HG02642 (cell line): ENCODE measurements at regions not wholly inside any gene's neighbourhood (a gene's known extent, or its start where the extent isn't known, plus 50 kb on each side); places are given as distances from the start of the nearest gene placed in this dataset.
"Not testable (repeated sequence)": the region's sequence is repeated elsewhere in the genome, so short reads cannot be mapped to it uniquely, and the experiment has no call there.

Experiments
- ATAC-seq: cut with Tn5 transposase; IDR thresholded peaks from one replicate; pipeline ENCODE4 v1.9.1; 2021; ENCODE audit warnings: mild to moderate bottlenecking; ENCODE audit not compliant: unreplicated experiment, poor library complexity

DNA sequence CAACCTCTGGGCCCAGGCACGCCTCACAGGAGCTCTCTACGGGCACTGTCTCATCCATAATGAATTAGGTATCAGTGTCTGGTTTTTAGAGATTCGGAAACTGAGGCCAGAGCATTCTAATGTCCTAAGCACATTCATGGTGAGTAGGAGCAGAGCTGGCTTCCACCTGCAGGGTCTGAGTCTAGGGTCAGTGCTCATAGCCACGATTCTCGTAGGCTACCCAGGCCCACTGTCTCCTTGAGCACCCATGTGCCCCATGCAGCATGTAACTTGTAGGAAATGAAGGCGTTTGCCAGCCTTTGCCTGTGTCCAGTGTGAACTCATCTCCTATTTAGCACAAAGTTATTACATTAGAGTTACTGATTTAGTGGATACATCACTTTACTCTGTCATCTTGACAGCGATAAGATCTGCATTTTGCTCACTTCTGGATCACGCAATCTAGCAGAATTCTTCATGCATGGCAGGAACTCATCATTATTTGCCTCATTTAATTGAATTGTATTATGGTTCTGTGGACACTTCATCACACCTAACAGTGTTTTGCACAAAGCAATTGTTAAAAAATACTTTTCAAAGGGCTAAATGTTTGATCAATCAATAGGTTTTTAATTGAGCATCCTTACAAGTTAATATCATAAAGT, 205.3 kb upstream of the SULF2 start:
- no peak for ATAC-seq

DNA sequence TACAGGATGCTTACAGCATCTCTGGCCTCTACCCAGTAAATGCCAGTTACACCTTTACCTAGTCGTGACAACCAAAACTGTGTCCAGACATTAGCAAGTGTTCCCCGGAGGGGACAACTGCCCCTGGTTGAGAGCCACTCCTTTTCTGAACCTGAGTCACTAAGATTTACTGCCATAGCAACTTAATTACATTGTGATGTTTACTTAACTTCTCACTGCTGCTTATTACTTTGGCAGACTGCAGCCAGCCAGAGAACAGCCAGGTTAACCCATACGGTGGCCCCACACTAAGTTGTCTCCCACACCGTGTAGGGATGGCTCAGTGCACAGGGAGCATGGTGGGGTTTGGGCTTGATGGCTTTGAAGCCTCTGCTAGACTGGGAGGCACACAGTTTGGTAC, 204.7 kb upstream of the SULF2 start:
- no peak for ATAC-seq

DNA sequence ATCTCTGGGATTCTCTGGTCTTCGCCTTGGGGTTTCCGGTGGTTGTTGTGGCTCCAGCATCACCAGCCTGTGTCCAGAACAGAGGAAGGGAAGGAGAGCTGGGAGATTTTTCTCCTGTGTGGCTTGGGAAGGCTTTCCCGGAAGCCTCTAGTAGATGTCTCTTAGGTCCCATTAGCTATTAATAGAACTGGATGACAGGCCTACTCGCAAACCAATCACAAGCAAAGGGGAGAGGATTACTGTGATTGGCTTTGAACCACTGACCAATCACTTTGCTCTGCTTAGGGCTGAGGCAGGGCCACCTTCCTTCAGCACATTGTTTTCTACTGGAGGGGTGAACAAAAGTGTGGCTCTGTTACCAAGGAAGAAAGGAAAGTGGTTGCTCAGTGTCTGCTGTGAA, 203.4 kb upstream of the SULF2 start:
- ATAC-seq, result no peak

DNA sequence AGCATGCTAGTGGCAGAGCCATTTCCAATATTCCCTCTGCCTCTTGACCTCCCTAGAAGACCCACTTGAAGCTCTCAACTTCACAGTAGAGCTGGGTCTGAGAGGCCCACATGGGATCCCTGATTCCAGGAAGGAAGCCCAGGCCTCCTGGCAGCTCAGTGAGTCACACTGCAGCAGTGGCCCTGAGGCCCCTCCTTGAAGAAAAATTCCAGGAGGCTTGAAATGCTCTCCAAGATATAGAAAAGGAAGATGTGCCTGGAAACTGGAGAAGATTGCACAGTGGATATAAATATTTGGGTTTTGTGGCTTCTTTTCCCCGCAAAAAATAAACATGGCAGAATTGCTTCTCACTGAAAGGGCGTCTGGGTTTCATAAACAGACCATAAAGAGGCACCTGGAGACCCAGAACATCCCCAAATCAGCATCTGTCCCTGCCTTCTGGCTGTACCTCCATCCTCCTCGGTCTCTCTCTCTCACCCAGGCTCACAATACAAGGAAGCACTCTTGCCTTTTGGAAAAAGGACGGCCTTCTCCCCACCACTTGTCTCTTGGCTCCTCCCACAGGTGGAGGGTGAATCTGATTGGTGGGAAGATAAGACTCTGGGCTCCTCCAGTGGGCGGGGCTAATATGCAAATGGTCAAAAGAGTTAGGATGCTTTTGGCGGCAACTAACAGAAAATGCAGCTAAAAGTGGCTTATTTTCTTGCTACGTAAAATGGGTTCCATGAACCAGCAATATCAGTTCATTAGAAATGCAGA, 200.0 kb upstream of the SULF2 start:
- no peak for ATAC-seq

DNA sequence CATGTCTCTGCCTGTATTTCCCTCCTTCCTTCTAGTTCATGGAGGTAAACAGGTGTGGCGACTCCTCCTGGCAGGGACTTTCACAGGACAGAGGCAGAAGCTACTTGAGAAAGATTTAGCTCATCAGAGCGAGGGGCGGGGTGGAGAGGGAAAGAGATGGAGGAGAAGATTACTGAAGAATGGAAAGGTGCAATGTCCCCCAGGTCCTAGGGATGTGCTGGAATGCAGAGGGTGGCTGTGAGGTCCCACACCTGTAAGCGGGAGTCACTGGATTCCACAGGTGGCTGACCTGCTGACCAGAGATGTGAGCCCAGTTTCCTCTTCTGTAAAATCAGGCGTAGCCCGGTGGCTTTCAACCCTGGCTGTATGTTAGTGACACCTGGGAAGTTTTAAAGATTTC, 199.2 kb upstream of the SULF2 start:
- no peak for ATAC-seq

DNA sequence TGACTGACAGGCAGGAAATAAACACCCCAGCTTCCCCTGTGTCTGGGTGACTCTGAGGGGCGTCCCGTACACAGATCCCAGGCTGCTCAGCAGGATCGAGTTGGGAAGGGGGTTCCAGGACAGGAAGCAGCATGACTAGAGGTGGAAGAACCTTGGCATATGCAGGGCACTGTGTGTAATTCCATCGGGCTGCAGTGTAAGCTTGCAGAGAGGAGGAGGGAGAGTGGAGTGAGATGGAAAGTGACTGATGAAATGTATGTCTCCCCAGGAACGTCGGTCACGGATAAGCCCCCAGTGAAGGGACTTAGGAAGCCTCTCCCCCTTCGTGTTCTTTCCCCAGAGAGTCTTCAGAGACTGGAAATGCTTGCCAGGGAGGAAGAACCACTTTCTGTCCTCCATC, 198.4 kb upstream of the SULF2 start:
- not testable (repeated sequence) for ATAC-seq

DNA sequence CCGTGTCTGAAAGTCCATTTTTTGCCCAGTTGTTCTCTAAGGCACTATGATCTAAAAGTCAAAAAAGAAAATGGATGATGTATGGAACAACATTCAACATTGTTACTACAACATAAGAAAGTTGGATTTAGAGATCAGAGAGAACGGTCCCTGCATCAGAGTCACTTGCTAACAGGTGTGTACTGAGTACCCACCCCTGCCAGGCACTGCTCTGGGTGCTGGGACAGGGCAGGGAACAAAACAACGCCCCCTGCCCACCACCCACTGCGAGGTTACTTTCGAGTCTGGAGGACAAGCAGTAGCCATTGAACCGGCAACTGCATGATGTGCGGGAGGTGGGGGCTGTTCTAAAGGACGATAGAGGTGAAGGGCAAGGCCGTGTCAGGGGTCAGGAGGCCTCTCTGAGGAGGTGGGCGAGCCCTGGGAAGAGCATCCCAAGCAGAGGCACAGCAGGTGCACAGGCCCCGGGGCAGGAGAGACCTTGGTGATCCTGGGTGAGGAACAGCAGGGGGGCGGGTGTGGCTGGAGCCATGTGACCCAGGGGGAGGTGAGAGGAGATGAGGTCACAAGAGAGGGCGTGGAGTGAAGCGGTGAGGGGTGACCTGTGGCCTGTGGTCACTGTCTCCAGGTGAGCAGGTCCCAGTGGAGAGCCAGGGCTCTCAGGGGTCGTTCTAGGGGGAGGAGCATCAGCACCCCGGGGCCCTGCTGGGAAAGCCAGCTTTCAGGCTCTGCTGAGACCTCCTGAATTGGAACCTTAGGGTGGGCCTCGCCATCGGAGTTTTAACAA, 197.5 kb upstream of the SULF2 start:
- no peak for ATAC-seq

DNA sequence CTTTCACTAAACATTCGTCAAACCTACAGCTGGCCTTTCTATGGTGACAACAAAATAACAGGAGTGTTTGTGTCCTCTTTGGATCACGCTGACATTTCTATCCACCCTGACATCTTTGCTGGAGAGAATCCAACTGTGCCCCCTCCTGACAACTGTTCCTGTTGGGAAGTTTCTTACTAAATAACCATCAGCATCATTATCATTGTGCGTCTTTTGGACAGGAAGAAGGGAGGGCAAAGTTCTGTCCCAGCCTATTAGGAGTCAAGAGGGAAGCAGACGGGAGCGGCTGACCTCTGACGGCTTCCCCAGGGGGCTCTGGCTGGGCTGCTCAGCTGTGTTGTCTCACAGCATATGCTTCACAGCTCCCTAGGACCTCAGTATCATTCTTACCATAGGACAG, 195.9 kb upstream of the SULF2 start:
- no peak for ATAC-seq

DNA sequence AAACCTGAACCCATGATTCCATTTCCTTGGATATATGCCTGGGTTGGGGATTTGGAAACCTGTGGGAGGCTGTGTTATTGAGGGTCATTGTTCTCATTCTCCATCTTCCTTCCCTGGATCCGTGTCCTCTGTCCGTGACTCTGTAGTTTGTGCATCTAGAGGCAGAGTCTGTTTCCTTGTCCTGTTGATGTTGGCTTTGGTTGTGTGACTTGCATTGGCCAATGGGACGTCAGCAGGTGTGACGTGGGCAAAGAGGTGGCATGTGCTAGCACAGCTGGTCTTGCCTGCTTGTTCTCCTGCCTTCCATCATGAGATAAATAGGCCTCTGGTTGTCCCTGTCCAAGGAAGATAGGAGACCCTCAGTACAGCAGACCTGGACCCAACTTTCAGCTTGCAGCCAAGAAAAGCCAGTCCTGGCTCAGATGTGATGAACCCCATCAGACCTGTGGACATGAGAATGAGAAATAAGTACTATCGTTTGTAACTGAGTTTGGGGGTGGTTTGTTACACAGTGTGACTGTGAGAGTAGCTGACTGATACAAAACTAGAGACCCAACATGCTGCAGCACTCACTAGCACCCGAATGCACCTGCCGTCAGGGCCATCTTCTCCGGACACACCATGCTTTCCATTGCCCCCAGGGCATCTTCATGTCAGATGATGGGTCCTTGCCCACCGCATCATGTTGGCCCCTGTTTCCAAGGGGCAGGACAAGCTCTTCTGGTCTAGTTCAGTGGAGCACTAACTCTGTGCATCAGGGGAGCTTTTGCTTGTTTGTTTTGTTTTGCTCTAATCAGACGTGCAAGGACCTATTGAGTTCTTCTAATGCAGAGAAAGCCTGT, 195.3 kb upstream of the SULF2 start:
- ATAC-seq, result no peak

DNA sequence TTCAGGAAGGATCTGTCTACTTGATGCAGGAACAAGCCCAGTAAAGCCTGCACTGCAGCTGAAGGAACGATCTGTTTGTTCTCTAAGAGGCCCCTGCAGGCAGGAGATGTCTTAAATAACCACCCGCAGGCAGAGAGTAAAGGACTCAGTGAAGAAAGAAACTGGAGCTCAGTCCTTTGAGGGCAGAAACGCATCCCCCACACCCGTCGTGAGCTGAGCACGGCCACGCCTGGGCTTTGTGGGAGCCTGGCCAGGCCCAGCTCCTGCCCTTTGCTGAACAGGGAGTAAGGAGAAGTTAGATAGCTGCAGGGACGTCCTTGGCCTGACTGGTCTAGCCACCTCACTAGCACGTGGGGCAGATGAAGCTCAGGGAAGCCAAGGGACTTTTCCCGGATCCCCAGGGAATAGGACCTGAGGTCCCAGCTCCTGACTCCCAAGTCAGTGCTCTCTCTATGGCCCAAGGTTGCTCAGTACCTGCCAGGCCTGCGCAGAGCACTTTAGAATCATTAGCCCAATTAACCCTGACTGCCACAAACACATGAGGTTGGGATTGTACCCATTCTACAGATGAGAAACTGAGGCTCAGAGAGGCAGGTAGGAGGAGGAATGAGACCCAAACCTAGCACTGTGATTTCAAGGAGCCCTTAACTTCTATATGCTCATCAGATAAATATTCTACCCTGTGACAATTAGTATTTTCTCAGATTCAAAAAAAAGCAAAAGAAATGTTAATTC, 194.2 kb upstream of the SULF2 start:
- ATAC-seq, result not testable (repeated sequence)

DNA sequence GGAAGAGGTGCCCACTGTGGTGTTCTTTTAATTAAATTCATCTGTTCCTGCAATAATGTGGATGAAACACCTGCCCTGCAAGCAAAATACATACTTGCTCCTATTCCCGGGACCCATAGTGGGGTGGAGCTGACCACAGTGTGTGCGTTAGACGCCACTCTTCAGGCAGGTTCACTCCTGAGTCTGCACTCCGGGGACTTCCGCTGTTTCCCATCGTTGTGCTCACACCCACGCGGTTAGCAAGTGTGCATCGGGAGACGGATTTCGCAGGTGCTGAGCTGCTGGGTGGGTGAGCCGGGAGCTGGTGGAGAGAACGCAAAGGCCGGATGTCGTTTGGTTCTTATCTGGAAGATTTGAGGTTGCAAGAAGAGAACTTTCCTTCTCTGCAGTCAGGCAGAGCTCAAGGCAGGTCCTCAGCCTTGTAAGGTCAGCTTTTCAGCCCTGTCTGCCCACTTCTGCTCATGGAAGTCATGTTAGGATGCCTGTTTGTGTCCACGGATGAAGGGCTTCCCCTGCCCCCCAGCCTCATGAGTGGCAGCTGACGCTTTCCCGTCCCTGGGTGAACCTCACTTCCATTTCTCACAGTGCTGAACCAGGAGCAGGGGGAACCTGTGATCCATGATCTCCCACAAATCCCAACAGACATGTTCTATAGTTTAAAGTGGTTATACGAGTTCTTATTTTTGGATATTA, 193.3 kb upstream of the SULF2 start:
- ATAC-seq, result not testable (repeated sequence)

DNA sequence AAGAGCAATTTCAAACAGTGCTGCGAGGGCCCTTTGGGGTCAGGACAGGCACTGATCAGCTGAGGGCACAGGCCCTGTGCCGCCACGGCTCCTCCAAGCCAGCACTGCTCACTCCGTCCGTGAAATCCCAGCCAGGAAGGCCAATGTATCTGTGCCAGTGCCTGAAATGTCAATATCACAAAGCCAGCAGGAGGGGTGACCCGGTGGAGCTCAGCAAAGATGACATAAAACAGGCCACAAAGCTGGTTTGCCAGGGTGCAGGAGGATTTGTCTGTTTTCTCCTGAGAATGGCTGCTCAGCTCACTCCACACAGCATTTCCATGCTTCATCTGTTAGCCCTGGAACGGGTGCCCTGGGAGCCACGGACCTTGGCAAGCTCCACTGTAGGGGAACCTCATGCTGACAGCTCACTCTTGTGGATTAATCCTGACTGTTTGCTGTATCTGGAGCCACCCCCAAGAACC, 192.5 kb upstream of the SULF2 start:
- ATAC-seq, result not testable (repeated sequence)

DNA sequence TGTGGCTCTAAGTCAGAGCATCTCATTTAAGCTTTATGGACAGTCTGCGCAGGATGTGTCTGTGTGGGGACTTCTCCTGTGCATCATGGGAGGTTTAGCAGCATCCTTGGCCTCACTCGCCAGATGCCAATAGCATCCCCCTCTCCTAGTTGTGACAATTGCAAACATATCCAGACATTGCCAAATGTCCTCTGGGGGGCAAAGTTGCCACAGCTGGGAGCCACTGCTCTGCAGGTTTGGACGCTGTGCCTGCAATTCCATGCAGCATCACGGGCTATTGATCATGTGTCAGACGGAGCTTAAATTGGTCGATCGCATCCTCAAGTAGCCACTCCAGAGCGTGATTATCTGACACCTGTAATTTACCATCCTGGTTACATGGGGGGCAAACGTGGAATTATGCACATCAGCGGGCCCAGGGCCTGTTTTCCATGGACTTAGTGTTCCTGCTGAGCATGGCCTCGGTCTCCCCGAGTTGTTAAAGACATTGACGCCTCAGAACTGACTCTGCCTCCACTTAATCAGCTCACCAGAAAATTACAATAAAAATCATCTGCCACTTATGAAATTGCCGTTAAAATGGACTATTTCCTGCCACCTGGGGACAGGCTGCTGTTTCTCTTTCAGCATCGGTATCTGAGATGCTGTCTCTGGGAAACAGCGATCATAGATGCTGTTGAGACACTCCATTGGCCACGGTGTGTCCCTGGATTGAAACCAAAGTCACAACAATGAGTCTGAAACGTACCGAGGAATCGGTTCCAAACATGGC, 191.9 kb upstream of the SULF2 start:
- ATAC-seq, result not testable (repeated sequence)

DNA sequence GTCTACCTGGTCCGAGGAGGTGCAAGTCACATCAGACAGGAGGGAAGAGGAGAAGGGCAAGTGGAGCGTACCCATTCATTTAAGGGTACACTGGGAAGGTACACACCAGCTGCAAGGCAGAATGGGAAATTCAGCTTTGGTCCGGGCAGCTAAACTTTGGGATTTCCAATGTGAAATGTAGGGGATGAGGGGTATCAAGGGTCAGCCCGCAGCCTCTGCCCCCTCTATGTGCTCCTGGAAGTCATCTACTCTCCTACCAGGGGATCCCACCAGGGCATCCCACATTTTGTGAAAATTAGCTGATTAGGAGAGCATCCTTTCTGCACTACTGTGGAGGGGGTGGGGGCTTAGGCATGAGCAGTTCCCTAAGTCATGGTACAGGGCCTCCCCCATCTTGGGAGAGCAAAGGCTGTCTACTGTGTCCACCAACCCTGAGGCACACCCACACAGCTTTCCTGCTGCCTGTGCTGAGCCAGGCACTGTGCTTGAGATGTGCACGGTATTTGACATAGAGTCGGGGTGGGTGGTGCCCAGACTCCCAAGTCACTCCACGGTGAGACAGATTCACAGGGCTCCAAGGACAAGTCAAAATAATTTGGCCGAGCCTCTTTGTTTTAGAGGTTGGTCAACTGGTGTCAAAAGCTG, 189.1 kb upstream of the SULF2 start:
- ATAC-seq, result no peak

DNA sequence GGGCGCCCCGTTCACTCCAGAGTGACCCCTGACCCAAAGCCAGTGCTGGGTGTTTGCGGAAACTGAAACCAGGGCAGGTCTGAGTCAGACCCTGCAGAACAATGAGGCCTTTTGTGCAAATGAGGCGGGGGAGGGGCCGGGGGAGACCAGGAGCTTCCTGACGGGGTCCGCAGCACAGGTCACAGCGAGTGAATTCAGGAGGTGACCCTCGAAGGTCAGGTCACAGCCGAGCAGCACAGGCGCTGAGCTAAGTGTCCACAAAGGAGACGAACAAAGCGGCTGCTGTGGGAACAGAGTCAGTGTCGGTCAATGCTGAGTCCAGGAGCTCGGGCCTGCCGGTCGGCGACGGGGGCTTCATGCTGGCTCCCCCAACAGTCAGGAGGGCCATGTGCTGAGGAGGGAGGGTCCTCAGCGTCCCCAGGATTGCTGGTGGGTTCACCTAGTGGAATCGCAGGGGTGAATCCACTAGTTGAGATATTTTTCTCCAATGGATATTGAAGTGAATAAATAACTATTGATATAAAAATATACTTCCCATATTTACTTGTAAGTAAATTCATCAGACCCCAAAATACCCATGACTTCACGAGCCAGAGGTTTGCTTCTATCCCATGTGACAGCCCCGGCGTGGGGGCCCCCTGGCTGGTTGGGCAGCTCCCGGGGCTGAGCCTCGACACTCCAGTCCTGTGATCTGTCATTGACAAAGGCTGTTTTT, 188.4 kb upstream of the SULF2 start:
- no peak for ATAC-seq

DNA sequence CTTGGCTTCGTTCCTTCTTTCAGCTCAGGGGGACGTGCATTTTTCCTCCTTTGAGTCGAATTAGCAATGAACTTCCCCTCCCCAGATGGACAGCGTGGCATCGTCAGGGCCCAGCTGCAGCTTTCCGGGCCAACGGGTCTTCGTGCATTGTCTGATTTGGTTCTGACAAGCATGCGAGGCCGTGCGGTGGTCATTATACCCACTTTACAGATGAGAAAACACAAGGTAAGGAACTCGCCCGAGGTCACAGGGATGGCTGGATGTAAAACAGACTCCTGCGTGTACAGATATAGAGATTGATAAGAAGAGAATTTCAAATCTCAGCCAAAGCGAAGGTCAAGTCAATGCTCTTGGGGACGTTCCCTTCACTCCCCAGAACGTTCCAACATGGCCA, 187.6 kb upstream of the SULF2 start:
- ATAC-seq, result no peak

DNA sequence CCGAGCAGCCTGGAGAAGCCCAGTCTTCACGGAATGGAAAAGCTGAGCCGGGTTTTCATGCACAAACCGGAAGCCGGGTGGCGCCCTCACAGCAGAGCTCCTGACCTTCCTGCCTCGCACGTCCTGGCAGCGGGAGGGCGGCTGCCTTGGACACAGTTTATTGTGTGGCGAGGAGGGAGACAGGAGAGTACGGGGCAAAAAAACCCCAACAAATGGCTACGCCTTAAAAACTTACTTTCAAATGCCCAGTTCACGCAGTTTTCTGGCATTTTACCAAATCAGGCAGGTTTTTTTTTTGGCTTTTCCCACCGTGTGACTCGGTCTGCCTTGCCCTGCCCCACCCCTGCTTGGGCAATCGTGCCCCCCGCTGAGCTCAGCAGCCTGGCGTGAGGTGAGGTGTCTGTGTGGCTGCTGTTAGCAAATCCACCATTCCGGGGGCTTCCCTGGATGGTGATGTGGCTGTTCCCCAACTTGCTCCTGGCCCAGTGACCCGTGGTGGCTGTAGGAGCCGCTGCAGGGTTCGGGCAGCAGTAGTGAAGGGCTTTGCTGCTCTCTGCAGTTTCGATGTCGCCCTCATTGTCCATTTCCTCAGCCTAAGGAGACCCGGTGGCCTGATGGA, 187.1 kb upstream of the SULF2 start:
- ATAC-seq, result not testable (repeated sequence)
